ENCODE measurements at regions not wholly inside any gene's neighbourhood (a gene's known extent, or its start where the extent isn't known, plus 50 kb on each side); places are given as distances from the start of the nearest gene placed in this dataset.

DNA sequence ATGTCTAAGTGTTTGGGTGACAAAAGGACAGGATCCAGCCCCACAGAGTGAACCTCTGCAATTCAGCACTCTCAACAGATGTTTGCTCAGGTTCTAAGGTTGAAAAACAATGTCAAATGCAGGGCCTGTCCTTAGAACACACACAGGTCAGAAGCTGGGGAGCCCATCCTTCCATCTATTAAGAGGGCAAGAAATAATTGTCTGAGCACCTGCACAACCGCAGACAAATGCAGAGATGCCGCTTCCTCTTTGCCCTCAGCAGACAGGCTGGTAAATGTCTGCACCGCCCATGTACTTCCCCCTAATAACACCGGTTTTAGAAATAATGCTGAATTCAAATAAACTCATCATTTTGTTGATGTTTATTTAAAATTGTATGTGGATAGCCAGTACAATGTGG lies 414.5 kb upstream of the ADAMTS16 start:
- DNase-seq (ENCODE audit: low spot score): no peak

DNA sequence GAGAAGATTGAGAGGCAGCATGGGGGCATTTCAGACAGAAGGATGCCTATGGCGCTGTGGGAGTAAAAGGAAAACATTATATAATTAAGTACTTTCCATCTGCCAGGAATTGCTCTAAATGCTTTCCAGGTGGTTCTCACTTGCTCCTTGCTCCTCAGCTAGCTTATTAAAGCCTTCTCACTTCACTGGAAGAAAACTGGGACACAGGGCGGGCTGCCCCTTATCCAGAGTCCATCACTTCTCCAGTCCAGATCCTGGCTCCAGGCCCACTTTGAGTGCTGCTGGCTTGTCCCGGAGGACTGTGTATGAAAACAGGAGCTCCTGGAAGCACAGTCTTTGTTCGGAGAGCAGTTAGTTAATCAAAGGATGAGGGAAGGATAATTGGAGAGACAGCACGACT lies 409.9 kb upstream of the ADAMTS16 start:
- DNase-seq (ENCODE audit: low spot score): no peak

DNA sequence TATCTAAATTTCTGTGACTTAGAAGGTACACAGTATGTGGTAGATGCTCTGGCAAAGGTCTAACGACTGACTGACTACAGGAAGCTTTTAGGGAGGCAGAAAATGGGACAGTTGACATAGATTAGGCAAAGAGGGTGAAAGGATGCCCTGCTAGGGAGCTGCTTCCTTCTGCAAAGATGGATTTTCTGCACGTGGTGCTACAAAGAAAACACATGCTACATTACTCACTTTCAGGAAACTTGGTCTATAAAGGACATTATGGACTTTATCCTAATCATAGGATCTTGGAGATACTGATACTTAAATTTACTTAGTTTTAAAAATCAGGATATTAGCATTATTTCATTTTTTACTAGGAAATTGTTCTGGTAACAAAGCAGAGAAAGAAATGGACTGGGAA lies 405.8 kb upstream of the ADAMTS16 start:
- DNase-seq (ENCODE audit: low spot score): no peak

DNA sequence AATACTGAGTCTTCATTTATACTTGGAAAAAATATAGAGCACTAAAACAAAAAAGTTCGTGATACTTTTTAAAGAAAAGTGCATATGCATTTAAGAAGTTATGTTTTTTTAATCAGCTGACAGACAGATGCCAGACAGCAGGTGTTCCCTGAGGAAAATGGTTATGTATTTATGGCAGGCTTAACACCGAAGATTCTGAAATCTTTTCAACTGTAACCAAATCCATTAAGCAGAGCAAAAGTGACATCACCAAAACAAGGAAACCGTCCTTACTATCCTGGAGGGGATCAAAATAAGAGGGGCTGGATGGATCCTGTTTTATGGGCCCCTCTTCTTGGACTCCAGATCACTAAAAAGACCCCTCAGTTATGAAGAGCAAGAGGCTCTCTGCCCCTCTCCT lies 404.9 kb upstream of the ADAMTS16 start:
- no peak for DNase-seq (ENCODE audit: low spot score)

DNA sequence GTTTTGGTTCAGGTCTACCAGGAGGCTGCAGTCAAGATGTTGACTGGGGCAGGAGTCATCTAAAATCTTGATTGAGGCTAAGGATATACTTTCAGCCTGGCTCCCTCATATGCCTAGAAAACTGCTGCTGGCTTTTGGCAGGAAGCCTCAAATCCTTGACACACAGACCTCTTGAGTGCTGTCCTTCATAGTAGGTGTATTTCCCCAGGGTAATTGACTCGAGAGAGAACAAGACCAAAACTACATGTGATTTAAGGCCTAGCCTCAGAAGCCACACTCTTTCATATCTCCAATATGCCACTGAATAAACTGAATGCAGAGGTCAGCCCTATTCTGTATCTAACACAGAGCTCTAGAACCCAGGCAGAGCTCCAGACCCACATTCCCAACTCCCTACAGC lies 402.3 kb upstream of the ADAMTS16 start:
- no peak for DNase-seq (ENCODE audit: low spot score)

DNA sequence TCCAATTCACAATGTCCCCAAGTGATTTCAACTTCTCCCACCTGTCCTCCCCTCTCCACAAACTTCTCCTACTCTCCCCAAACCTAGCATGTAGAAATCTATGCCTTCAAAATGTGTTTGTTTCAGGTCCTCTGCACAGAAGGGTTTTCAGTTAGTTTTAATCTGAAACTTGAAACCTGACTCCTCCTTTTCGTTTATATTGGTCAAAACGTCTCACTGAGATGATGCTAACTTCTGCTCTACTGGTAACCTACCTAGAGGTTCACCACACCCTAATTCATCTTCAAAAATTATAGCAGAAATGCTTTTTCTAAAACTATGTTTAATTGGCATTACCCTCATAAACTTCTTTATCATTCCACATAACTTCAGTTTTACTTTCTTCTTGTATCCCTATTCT lies 401.8 kb upstream of the ADAMTS16 start:
- DNase-seq (ENCODE audit: low spot score): no peak

DNA sequence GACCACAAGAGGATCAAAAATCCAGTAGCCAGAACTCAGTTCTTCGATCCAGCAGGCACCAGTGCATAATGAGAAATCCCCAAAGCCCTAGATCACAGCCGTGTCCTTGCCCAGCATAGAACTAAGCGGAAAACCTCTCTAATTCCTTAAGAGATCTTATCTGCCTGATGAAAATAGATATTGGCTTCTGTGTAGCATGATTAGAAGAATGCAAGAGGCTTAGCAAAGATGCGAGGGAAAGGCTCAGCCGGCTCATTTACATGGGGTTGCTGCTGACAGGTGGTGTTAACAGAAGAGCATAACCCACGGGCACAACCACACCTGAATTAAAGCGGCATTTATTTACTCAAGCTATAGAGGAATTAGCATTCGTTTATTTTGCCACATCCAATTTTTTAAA lies 400.0 kb upstream of the ADAMTS16 start:
- DNase-seq (ENCODE audit: low spot score): no peak

DNA sequence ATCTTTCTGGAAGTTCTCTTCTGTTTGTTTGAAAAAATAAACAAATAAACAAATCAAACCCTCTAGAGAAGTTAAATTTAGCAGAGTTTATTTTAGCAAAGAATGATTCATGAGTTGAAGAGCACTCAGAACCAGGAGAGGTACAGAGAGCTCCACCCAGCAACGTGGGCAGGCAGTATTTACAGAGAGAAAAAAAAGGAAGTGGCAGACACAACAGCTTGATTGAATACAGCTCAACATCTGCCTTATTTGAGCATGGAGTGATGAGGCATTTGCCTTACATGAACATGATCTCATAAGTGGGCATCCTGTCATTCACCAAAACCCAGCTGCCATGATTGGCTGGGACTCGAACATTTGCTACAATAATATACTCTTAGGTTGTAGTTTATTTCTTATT lies 381.6 kb upstream of the ADAMTS16 start:
- DNase-seq (ENCODE audit: low spot score): no peak

DNA sequence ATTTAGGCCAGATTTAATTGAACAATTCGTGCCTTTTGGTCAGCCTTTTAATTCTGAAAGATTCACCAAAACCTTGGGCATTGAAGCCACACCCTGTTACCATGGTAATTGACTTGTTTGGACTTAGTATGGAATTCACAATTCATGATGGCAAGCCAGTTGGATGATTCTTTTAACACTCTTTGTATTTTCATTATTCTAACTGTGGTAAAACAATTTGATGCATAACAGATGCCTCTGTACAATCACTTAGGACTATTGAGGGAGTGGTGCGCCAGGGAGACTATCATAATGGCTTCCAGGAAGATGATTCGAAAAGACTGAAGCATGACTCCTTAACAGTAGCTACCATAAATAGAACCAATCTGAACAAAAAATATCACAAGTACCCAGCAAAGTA lies 381.1 kb upstream of the ADAMTS16 start:
- no peak for DNase-seq (ENCODE audit: low spot score)

DNA sequence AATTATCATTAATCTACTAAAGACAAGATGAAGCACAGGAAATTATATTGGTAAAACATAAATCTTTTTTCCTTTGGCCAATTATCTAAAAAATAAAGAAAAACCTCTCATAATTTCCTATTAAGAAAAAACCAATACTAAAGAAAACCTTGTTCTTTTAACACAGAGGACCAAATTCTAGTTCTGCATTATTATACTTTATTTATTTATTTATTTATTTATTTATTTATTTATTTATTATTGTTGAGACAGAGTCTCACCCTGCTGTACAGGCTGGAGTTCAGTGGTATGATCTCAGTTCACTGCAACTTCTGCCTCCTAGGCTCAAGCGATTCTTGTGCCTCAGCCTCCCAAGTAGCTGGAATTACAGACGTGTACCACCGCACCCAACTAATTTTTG lies 377.8 kb upstream of the ADAMTS16 start:
- no peak for DNase-seq (ENCODE audit: low spot score)

DNA sequence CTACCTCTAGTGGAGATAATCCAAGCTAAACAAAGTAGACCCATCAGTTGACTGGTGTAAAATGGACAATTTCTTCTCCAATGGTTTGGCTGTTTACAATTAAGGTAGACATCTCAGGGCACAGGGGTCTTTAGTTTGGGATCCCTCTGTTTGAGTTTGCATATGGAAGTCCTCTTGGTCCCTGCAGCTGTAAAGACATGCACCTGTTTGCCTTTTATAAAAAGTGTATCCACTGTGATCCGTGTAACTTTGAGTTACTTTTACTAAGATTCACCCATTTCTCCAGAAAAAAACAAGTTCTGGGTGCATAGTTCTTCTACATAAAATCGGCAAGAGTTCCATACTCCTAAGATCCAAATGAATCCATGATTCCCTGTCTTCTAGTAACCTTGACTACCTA lies 374.7 kb upstream of the ADAMTS16 start:
- DNase-seq (ENCODE audit: low spot score): no peak

DNA sequence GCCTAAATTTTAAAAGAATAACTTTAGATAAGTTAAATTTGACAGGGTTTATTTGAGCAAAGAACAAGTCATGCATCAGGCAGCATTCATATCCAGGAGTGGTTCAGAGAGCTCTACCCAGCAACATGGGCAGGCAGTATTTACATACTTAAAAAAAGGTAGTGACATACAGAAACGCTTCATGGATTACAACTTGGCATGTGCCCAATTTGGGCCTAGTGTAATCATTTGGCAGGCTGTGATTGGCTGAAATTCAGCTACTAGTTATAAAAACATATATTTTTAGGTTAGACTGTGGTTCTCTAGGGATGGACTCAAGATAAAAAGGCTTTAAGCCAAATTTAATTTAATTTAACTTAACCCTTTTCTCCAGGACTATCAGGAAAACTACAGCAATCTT lies 374.0 kb upstream of the ADAMTS16 start:
- no peak for DNase-seq (ENCODE audit: low spot score)

DNA sequence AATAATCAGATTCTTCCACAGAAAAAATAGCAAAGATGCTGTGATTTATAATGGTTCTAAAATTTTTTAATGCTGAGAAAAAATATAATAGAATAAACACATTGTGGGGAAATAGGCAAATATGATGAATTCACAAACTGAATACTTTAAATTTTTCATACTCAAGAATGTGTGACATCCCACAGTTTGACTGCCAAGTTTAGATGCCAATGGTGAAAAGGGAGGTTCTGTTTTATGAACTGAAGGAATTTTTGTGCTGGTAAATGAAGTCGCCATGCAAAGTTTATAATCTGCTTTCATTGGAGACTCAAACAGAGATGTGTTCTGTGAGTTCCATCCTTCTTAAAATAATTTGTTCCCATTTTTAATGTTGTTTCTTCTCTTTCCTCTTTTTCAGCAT lies 367.5 kb upstream of the ADAMTS16 start:
- DNase-seq (ENCODE audit: low spot score): no peak

DNA sequence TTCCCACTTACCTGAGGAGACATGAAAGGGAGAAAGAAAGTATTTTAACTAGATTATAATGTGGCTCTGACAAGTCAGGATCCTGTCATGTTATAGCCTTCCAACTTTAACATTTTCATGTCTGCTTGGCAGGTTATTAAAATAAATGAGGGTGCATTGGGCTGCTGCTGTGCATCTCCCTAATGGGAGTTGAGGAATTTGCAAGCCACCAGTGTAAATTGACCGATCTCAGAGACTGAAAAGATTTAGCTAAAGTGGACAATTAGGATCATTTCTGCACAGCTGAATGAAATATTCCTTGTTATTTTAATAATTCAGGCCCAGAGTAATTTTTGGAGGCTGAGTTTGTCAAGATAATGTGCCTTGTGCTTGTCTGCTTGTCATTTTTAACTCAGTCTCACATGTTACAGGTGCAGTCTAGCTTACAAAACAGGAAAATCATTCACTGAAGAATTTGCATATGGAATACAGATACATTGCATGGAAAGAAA lies 366.3 kb upstream of the ADAMTS16 start:
- no peak for DNase-seq (ENCODE audit: low spot score)

DNA sequence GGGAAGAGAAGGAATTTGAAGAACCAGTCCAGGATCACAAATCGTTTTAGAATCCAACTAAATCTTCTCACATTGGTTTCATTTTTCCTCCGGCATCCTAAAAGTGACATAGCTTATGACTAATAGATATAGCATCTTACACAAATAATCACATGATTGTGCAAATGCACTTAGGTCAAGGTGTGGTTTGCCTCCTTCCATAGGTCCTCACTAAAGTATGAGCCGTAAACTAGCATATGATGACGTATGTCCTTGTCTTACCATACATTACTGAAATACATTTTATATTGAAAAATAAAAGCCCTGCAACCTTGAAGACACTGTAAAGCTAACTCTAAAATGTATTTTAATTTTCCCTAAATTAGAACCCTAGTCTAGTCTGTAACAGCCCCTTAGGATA lies 362.7 kb upstream of the ADAMTS16 start:
- DNase-seq (ENCODE audit: low spot score): no peak

DNA sequence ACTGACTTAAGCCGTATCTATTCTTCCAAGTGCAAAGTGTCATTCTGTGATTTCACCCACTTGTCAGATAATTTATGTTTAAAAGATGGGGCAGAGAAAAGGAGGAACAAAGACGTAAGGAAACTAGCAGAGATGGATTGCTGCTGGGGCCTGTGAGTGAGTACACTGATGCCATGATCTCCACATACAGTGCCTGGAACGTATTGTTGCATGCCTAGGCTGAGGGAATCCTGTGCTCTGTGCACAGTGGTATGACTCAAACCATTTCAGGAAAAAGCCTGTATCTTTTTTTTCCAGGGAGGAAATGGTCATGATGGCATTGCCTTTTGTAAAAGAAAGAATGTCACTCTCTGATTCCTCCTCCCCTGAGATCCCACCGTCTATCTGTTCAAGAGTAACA lies 359.5 kb upstream of the ADAMTS16 start:
- no peak for DNase-seq (ENCODE audit: low spot score)

DNA sequence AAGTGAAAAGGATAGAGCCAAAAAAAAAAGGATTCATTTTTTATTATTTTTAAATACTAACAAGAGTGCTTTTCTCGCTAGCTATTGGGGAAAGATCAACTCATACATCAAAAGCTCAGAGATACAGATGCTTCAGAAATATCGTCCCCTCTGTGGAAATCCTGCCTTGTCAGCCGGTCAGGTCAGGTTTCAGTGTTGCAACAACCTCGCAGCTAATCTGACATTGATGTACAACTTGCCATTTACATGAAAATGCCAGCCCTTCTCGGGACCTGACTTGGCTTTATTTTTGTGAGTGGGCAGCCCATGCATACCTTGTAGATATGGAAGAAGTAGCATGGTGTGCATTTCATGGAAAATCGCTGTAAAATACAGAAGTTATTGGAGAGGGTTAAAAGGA lies 358.8 kb upstream of the ADAMTS16 start:
- no peak for DNase-seq (ENCODE audit: low spot score)

DNA sequence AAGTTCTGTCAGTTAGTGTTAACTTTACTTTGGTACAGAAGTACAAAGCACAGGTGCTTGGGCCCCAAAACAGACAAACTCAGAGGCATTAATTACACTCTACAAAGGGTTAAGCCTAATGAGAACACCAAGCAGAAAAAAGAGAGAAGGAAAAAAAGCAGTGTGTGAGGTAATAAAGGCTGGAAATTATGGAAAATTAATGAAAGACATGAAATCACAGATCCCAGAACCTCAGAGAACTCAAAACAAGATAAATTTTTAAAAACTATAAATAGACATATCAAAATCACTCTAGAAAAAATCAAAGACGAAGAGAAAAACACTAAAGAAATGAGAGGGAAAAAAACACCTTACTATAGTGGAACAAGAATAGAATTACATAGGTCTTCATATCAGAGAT lies 354.2 kb upstream of the ADAMTS16 start:
- DNase-seq (ENCODE audit: low spot score): no peak

DNA sequence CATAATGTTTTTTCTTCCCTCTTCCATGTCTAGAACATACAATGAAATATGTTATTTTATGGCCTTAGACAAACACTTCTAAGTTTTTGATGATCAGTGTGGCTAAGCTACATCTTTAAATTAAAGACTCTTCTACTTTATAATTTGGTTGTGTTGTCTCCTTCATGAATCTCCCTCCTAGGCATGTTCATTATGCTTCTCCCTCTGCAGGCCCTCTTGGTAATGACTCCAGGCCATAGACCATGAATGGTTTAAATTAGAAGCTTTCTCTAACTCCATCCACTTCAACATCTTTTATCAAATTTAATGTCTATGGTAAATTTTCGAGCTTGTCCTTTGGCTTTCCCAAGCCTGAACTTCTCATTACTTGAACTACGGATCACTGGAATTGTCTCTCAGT lies 342.7 kb upstream of the ADAMTS16 start:
- DNase-seq (ENCODE audit: low spot score): no peak

DNA sequence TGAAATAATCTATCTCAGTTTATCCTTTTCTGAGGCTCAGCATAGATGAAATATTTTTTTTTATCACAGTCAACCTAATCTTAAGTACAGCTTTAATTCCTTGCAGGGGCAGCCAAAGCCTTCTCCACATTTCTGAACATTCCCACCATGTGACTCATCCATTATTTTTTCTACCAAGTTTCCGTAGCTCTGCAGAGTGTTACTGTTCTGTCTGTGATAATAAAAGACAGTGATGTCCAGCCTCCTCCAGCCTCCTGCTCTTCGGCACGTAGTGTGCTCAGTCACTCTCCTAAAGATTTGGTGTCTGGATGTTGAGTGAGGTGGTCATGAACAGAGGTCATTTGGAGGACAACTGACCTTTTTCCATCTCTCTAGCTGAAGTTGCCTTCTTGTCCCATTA lies 338.1 kb upstream of the ADAMTS16 start:
- no peak for DNase-seq (ENCODE audit: low spot score)

DNA sequence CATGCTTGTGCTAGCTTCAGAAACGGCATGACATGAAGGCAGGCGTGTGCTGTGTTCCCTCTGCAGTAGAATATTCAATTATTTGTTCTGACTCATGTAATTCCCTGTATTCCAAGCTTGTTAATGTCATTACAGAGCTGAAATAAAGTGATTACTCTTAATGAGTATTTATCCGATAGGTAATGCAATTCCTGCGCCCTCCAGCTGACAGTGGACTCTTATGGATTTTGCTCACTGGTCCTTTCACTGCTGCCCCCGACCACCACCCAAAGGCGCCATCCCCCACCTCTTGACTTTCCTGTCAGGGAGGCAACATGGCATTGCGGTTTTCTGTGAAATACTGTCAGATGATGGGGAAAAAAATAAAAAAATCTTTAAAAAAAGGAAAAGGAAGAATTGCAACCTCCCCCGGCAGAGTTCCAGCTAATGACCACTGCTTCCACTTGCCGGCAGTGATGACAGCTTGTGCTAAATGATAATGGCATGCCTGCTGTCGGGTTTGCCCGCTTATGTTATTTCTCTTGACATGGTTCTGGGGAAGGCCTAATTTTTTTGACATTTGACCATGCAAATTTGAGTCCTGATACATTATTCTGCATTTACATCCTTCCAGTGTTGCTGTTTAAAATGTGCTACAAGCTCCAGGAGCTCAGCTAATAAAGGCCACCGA lies 335.3 kb upstream of the ADAMTS16 start:
- no peak for DNase-seq (ENCODE audit: low spot score)

DNA sequence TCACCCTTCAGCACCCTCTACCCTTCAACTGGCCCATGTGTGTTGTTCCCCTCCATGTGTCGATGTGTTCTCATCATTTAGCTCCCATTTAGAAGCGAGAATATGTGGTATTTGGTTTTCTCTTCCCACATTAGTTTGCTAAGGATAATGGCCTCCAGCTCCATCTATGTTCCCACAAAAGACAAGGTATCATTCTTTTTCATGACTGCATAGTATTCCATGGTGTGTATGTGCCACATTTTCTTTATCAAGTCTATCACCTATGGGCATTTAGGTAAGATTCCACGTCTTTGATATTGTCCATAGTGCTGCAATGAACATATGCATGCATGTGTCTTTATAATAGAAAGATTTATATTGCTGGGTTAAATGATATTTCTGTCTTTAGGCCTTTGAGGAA lies 325.1 kb upstream of the ADAMTS16 start:
- no peak for DNase-seq (ENCODE audit: low spot score)

DNA sequence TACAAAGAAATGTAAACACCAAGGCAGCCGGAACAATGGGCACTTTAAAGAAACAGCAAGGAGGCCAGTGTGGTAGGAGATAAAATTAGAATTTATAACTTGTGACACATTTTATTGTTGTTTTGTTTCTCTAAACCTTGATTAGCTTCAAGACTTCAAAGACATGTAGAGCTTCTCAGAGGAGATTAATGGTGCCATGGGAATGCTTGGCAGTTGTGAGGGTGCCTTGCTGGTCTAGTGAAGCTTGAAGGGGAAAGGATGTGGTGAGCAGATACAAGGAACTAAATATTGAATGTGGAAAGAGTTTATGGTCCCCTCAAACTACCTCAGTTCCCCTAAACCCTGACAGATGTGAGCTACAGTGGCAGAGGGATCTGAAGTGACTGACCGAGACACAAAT lies 322.4 kb upstream of the ADAMTS16 start:
- no peak for DNase-seq (ENCODE audit: low spot score)

DNA sequence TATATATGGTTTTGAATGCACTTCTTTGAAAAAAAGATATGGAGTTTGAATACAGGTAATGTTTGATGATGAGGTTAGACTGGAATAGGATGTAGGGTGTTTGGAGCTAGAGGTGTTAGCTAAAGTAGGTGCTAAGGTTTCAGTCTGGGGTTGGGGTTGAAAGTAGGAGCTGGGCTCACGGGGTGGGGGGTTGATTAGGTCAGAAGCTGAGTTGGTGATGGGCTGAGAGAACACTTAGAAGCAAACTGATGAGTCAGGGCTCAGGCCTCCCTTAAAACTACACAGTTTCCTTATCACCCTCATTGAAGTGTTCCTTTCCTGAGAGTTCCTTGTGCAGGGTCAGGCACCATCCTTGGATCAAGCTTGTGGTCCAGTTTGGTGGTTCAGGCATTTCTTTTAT lies 308.8 kb upstream of the ADAMTS16 start:
- DNase-seq (ENCODE audit: low spot score): no peak

DNA sequence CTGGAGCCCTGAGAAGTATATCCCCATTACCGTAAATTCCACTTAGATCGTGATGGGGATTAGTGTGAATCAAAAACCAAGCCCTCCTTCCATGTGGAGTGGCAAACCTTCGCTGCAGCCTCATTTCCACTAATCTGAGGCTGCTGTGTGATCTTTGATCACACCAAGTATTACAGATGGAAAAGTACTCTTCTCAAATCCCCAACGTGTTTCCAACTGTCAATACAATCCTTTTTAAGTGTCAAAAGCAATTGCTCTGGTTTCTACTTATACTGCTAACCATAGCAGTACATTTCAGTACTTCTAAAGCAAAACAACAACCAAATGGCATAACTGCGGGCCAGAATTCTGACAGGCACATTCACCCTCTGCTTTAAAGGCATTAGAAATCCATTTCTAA lies 307.7 kb upstream of the ADAMTS16 start:
- DNase-seq (ENCODE audit: low spot score): no peak

Measured in globus pallidus (tissue), 1 donor.